PC-9 (cell line): ENCODE measurements at regions not wholly inside any gene's neighbourhood (a gene's known extent, or its start where the extent isn't known, plus 50 kb on each side); places are given as distances from the start of the nearest gene placed in this dataset.

Source experiments
- BruUV-seq: library from RNA; stranded (reverse); fragments of 400-500 nt; replicated peaks from 2 replicates; lab custom pipeline; 2021; lab: Mats Ljungman, UMichigan
- CTCF ChIA-PET: fragments of 300-600 bp; sonication (Branson Sonifier 250); formaldehyde crosslinking; loops from one replicate; lab custom pipeline; 2022; ENCODE audit warnings: antibody characterized with exemption; lab: Charles Lee
- POLR2A ChIA-PET: fragments of 300-600 bp; sonication (Branson Sonifier 250); formaldehyde crosslinking; loops from one replicate; lab custom pipeline; 2022; ENCODE audit warnings: antibody characterized with exemption; ENCODE audit not compliant: unreplicated experiment; lab: Charles Lee
- DNase-seq, 2 experiments: peaks; one replicate each; pipeline versions ENCODE4 v3.0.0 to v3.0.0-alpha.2; 2015 to 2022; ENCODE audit warnings: mixed read lengths in 1 of 2
- H2AFZ ChIP-seq: fragments of 200-600 bp; sonication (generic); 2 replicates; pipeline ENCODE4 v1.8.1; 2017; ENCODE audit warnings: antibody characterized with exemption
- H3F3A ChIP-seq: fragments of 200-600 bp; sonication (generic); 2 replicates; pipeline ENCODE4 v1.8.1; 2017; ENCODE audit warnings: antibody characterized with exemption, mild to moderate bottlenecking, low read depth; ENCODE audit not compliant: insufficient read depth
- H3K27ac ChIP-seq: fragments of 200-600 bp; sonication (generic); 2 replicates; pipeline ENCODE4 v1.6.1; 2016; ENCODE audit warnings: mixed run types
- H3K27me3 ChIP-seq: fragments of 200-600 bp; sonication (generic); 2 replicates; pipeline ENCODE4 v1.6.1; 2016; ENCODE audit warnings: low read depth, mixed run types; ENCODE audit not compliant: insufficient read depth
- H3K36me3 ChIP-seq: fragments of 200-600 bp; sonication (generic); 2 replicates; pipeline ENCODE4 v1.6.1; 2016; ENCODE audit warnings: low read depth, mixed run types
- H3K4me1 ChIP-seq: fragments of 200-600 bp; sonication (generic); replicated peaks from 2 replicates; pipeline ENCODE4 v1.6.1; 2016; ENCODE audit warnings: mixed run types; ENCODE audit not compliant: insufficient read depth
- H3K4me2 ChIP-seq: fragments of 200-600 bp; sonication (generic); 2 replicates; pipeline ENCODE4 v1.6.1; 2017; ENCODE audit warnings: mixed run types
- H3K4me3 ChIP-seq: fragments of 200-600 bp; sonication (generic); 2 replicates; pipeline ENCODE4 v1.6.1; 2016; ENCODE audit warnings: mixed run types
- H3K79me2 ChIP-seq: fragments of 200-600 bp; sonication (generic); 2 replicates; pipeline ENCODE4 v1.6.1; 2017; ENCODE audit warnings: low read depth, mixed run types
- H3K9me2 ChIP-seq: fragments of 200-600 bp; sonication (generic); 2 replicates; pipeline ENCODE4 v1.8.1; 2017; ENCODE audit warnings: mild to moderate bottlenecking; ENCODE audit not compliant: insufficient read depth
- H3K9me3 ChIP-seq: fragments of 200-600 bp; sonication (generic); 2 replicates; pipeline ENCODE4 v1.8.1; 2016; ENCODE audit warnings: low read depth; ENCODE audit not compliant: insufficient read depth
- H4K20me1 ChIP-seq: fragments of 200-600 bp; sonication (generic); 2 replicates; pipeline ENCODE4 v1.8.1; 2017; ENCODE audit not compliant: insufficient read depth
- CTCF ChIP-seq: fragments of 200-600 bp; sonication (generic); conservative IDR thresholded peaks from 2 replicates; pipeline ENCODE4 v1.6.1; 2017; ENCODE audit warnings: mixed run types, antibody characterized with exemption, mild to moderate bottlenecking, moderate library complexity
- EZH2 ChIP-seq: fragments of 200-600 bp; sonication (generic); IDR thresholded peaks from 2 replicates; pipeline ENCODE4 v1.8.0; 2017; ENCODE audit warnings: antibody characterized with exemption, low read depth
- intact Hi-C: fragments of 100-400 bp; cut with micrococcal nuclease; formaldehyde crosslinking; loops from one replicate; pipeline ENCODE4 v1.10.0; 2022; ENCODE audit not compliant: unreplicated experiment

- H3K9me2 ChIP-seq, result no peaks in the 10 kb centered on the region
- DNase-seq, result peak; percentile 12 to 87
- H4K20me1 ChIP-seq, result no peaks in the 10 kb centered on the region
- intact Hi-C loops, result loop anchor here (2.0 kb wide), 1 partner anchor 49 kb away; no protein-coding TSS in a partner anchor
- H3K79me2 ChIP-seq, result no peaks in the 10 kb centered on the region
- TF ChIP-seq EZH2, result no peak
- no peak for TF ChIP-seq CTCF
- H3K4me3 ChIP-seq, result no peak overlapping the region; the same call in 1 of the 2 replicates
- CTCF ChIA-PET, result no interaction called here
- POLR2A ChIA-PET, result no interaction called here
- no peaks in the 10 kb centered on the region for H3K9me3 ChIP-seq
- H3K36me3 ChIP-seq, result no peaks in the 10 kb centered on the region
- no peaks in the 10 kb centered on the region for H3K27me3 ChIP-seq
- H3K27ac ChIP-seq, result peak overlapping the region; percentile 30
- BruUV-seq, result no TSS peak
- no peak overlapping the region for H2AFZ ChIP-seq
- H3K4me2 ChIP-seq, result peak overlapping the region; percentile 62
- peaks cover 35% of the 10 kb centered on the region for H3K4me1 ChIP-seq
- H3F3A ChIP-seq, result no peaks in the 10 kb centered on the region
Observed at GRCh38 chrX:150303386-150304097, 59.6 kb upstream of the MAMLD1 start.

DNA sequence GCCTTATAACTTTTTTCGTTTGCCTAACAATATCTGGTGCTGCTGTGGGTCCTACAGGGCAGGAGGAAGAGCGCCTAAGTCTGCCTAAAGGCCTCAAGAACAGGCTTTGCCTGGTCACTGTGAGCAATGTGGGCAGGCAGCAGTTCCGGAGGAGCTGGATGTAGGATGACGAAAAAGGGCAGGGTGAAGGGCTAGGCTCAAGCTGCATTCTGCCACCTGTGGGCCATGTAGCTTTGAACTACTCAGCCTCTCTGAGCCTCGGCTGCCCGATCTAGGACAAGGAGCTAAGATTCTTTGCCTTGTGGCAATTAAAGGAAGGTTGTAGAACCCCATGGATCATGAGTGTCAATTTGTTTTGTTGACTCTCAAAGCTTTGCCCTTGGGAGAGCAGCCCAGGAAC, 57.1 kb upstream of the MAMLD1 start:
- H3K4me1 ChIP-seq, result peaks cover 29% of the 10 kb centered on the region
- no peaks in the 10 kb centered on the region for H4K20me1 ChIP-seq
- H3K27ac ChIP-seq, result no peak overlapping the region
- CTCF ChIA-PET, result no interaction called here
- TF ChIP-seq EZH2 (no peak), CTCF (no peak)
- no peaks in the 10 kb centered on the region for H3K9me2 ChIP-seq
- POLR2A ChIA-PET, result no interaction called here
- no peak overlapping the region for H2AFZ ChIP-seq
- H3K9me3 ChIP-seq, result no peaks in the 10 kb centered on the region
- H3F3A ChIP-seq, result no peaks in the 10 kb centered on the region
- no TSS peak for BruUV-seq
- no peaks in the 10 kb centered on the region for H3K36me3 ChIP-seq
- no peaks in the 10 kb centered on the region for H3K79me2 ChIP-seq
- H3K4me2 ChIP-seq, result no peak overlapping the region
- no peak overlapping the region for H3K4me3 ChIP-seq
- DNase-seq, result no peak
- intact Hi-C loops, result no loop called here
- H3K27me3 ChIP-seq, result no peaks in the 10 kb centered on the region

DNA sequence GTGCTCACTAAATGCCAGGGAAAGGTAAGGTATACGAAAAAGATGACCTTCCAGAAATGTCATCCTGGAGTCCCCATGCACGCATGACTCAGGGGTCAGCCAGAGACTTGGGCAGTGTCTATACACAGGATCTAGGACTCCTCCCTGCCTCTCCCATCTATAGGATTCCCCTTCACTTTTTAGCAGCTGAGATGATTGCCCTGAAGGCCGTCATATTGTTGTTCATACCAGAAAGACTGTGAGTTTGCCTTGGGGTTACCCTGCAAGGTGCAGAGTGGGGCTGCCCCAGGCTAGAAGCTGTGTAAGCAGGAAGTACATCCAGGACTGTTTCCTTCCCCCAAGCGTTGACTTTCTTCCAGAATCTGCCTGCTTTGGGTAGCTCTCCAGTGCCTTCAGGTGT, 55.1 kb upstream of the MAMLD1 start:
- Histone ChIP-seq H3K4me3 (no peak overlapping the region), H3K4me1 (peaks cover 20% of the 10 kb centered on the region), H3K27ac (no peak overlapping the region), H3K9me3 (no peaks in the 10 kb centered on the region), H2AFZ (no peak overlapping the region), H3K4me2 (no peak overlapping the region), H3F3A (no peaks in the 10 kb centered on the region), H3K36me3 (no peaks in the 10 kb centered on the region), H3K9me2 (no peaks in the 10 kb centered on the region), H3K79me2 (no peaks in the 10 kb centered on the region), H4K20me1 (no peaks in the 10 kb centered on the region), H3K27me3 (no peaks in the 10 kb centered on the region)
- TF ChIP-seq CTCF, result no peak
- POLR2A ChIA-PET, result no interaction called here
- no TSS peak for BruUV-seq
- no peak for DNase-seq
- intact Hi-C loops, result no loop called here
- CTCF ChIA-PET, result no interaction called here
